GM23338 (cell line): ENCODE measurements at regions not wholly inside any gene's neighbourhood (a gene's known extent, or its start where the extent isn't known, plus 50 kb on each side); places are given as distances from the start of the nearest gene placed in this dataset.

Source experiments
- ATAC-seq: fragments of 200-7000 bp; cut with Tn5 transposase; 3 replicates; pipeline ENCODE4 v1.9.1; 2020
- DNase-seq: peaks from one replicate; pipeline ENCODE4 v3.0.0-alpha.2; 2015; ENCODE audit warnings: low spot score
- H2AFZ ChIP-seq: fragments of 200-600 bp; sonication (generic); 2 replicates; pipeline ENCODE4 v1.8.0; 2016; ENCODE audit warnings: antibody characterized with exemption, mild to moderate bottlenecking, moderate library complexity
- H3F3A ChIP-seq: fragments of 200-600 bp; sonication (generic); replicated peaks from 2 replicates; pipeline ENCODE4 v1.8.0; 2017; ENCODE audit warnings: antibody characterized with exemption, mixed run types, low read depth
- H3K27ac ChIP-seq: fragments of 200-600 bp; sonication (generic); 2 replicates; pipeline ENCODE4 v1.6.1; 2016; ENCODE audit warnings: low read depth
- H3K27me3 ChIP-seq: fragments of 200-600 bp; sonication (generic); 2 replicates; pipeline ENCODE4 v1.8.0; 2016; ENCODE audit warnings: mild to moderate bottlenecking, mixed run types, moderate library complexity; ENCODE audit not compliant: insufficient read depth
- H3K36me3 ChIP-seq: fragments of 200-600 bp; sonication (generic); 2 replicates; pipeline ENCODE4 v1.8.0; 2016; ENCODE audit warnings: mild to moderate bottlenecking; ENCODE audit not compliant: insufficient read depth
- H3K4me1 ChIP-seq: fragments of 200-600 bp; sonication (generic); 2 replicates; pipeline ENCODE4 v1.8.0; 2016; ENCODE audit warnings: mild to moderate bottlenecking, moderate library complexity; ENCODE audit not compliant: insufficient read depth
- H3K4me2 ChIP-seq: fragments of 200-600 bp; sonication (generic); 2 replicates; pipeline ENCODE4 v1.7.1; 2017; ENCODE audit warnings: mixed run types
- H3K4me3 ChIP-seq: fragments of 200-600 bp; sonication (generic); 2 replicates; pipeline ENCODE4 v1.6.1; 2016; ENCODE audit warnings: mixed run types
- H3K79me2 ChIP-seq: fragments of 200-600 bp; sonication (generic); replicated peaks from 2 replicates; pipeline ENCODE4 v1.8.0; 2017; ENCODE audit warnings: mild to moderate bottlenecking; ENCODE audit not compliant: insufficient read depth
- H3K9me2 ChIP-seq: fragments of 200-600 bp; sonication (generic); 2 replicates; pipeline ENCODE4 v1.8.0; 2017; ENCODE audit not compliant: insufficient read depth
- H4K20me1 ChIP-seq: fragments of 200-600 bp; sonication (generic); replicated peaks from 2 replicates; pipeline ENCODE4 v1.8.0; 2017; ENCODE audit warnings: mild to moderate bottlenecking; ENCODE audit not compliant: insufficient read depth
- H3K27ac Mint-ChIP-seq: 2 replicates; pipeline ENCODE4 v1.8.0; 2020; ENCODE audit warnings: inconsistent platforms, mild to moderate bottlenecking, moderate library complexity, mixed read lengths
- H3K27me3 Mint-ChIP-seq: 3 replicates; pipeline ENCODE4 v1.8.0; 2022; ENCODE audit warnings: low read depth, mild to moderate bottlenecking, moderate library complexity, mixed read lengths, inconsistent platforms; ENCODE audit not compliant: insufficient read depth, poor library complexity
- H3K36me3 Mint-ChIP-seq: 3 replicates; pipeline ENCODE4 v1.8.0; 2021; ENCODE audit warnings: low read depth, mild to moderate bottlenecking, inconsistent platforms, moderate library complexity, mixed read lengths
- H3K4me1 Mint-ChIP-seq: 3 replicates; pipeline ENCODE4 v1.8.0; 2020; ENCODE audit warnings: mild to moderate bottlenecking, inconsistent platforms, mixed read lengths
- H3K4me3 Mint-ChIP-seq: 3 replicates; pipeline ENCODE4 v1.8.0; 2021; ENCODE audit warnings: moderate library complexity, mild to moderate bottlenecking, inconsistent platforms, mixed read lengths
- H3K9me3 Mint-ChIP-seq: 3 replicates; pipeline ENCODE4 v1.8.0; 2020; ENCODE audit warnings: moderate library complexity, mild to moderate bottlenecking, inconsistent platforms, mixed read lengths
- CREB1 ChIP-seq: fragments of 250-450 bp; sonication (Bioruptor Pico); IDR thresholded peaks from 2 replicates; pipeline ENCODE4 v1.5.0; 2020; ENCODE audit warnings: low read depth, mild to moderate bottlenecking, moderate library complexity
- CTCF ChIP-seq, 2 experiments: fragments of 200-600 bp in 1 of 2; sonication (generic) in 1 of 2; conservative IDR thresholded peaks; 2 replicates each; pipeline versions ENCODE4 v1.5.1 to v1.6.1; 2016 to 2017; ENCODE audit warnings: antibody characterized with exemption in 2 of 2, low read depth in 2 of 2, mild to moderate bottlenecking in 2 of 2, moderate library complexity in 1 of 2
- ETS1 ChIP-seq: IDR thresholded peaks from 2 replicates; pipeline ENCODE4 v1.6.1; 2016; ENCODE audit warnings: antibody characterized with exemption
- EZH2 ChIP-seq: fragments of 200-600 bp; sonication (generic); IDR thresholded peaks from one replicate; pipeline ENCODE4 v1.8.0; 2017; ENCODE audit warnings: antibody characterized with exemption, mild to moderate bottlenecking, low read depth; ENCODE audit not compliant: unreplicated experiment
- EZH2phosphoT487 ChIP-seq: fragments of 200-600 bp; sonication (generic); IDR thresholded peaks from one replicate; pipeline ENCODE4 v1.8.1; 2018; ENCODE audit warnings: antibody characterized with exemption; ENCODE audit not compliant: unreplicated experiment
- JUNB ChIP-seq: IDR thresholded peaks from one replicate; pipeline ENCODE4 v1.6.1; 2016; ENCODE audit warnings: antibody characterized with exemption; ENCODE audit not compliant: unreplicated experiment
- NANOG ChIP-seq: IDR thresholded peaks from 2 replicates; pipeline ENCODE4 v1.6.1; 2016; ENCODE audit warnings: antibody characterized with exemption, borderline replicate concordance
- POLR2AphosphoS5 ChIP-seq: IDR thresholded peaks from 2 replicates; pipeline ENCODE4 v1.6.1; 2016; ENCODE audit warnings: antibody characterized with exemption, low read depth
- STAT1 ChIP-seq: IDR thresholded peaks from one replicate; pipeline ENCODE4 v1.6.1; 2016; ENCODE audit warnings: antibody characterized with exemption; ENCODE audit not compliant: unreplicated experiment
- ZNF331 ChIP-seq: fragments of 250-450 bp; sonication (Bioruptor Pico); IDR thresholded peaks from 2 replicates; pipeline ENCODE4 v1.5.0; 2020; ENCODE audit warnings: low read depth, mild to moderate bottlenecking, moderate library complexity
- TF ChIP-seq, protein P1 (sequence below): IDR thresholded peaks from one replicate; pipeline ENCODE4 v1.6.1; 2018; ENCODE audit warnings: antibody characterized with exemption; ENCODE audit not compliant: unreplicated experiment
- TF ChIP-seq, protein P2 (sequence below): fragments of 250-450 bp; sonication (Bioruptor Pico); IDR thresholded peaks from 2 replicates; pipeline ENCODE4 v1.5.0; 2020; ENCODE audit warnings: mild to moderate bottlenecking, moderate library complexity

DNA sequence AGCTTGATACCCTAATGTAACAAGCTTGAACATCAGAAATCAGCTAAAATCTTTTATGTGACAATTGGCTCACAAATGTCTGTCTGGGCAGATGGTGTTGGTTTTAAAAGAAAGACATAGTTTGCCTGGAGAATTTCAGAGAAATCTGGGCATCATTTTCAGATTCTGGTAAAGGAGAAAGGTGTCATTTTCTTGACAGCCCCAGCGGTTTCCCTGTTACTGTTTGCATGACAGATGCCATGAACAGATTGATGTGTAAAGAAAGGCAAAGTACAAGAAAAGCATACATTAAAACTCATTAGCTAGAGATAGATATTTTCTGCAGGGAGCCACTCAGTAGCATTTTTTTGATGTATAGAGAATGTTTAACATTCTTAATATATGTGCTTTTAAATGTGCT, 987.9 kb downstream of the OLFM4 start:
- Histone ChIP-seq H2AFZ (no peak overlapping the region), H3K9me2 (no peaks in the 10 kb centered on the region; the same call in 1 of the 2 replicates), H3K79me2 (no peaks in the 10 kb centered on the region), H3K27me3 (no peaks in the 10 kb centered on the region), H3K36me3 (no peaks in the 10 kb centered on the region), H3F3A (no peaks in the 10 kb centered on the region), H3K4me2 (no peak overlapping the region), H3K27ac (no peak overlapping the region), H3K4me3 (no peak overlapping the region), H3K4me1 (no peaks in the 10 kb centered on the region), H4K20me1 (no peaks in the 10 kb centered on the region)
- Mint-ChIP-seq H3K4me1 (no peaks in the 10 kb centered on the region), H3K4me3 (no peak overlapping the region), H3K27ac (no peak overlapping the region), H3K27me3 (peaks cover 2% of the 10 kb centered on the region), H3K9me3 (no peaks in the 10 kb centered on the region), H3K36me3 (no peaks in the 10 kb centered on the region)
- no peak for TF ChIP-seq STAT1
- TF ChIP-seq ZNF331 (CRISPR knock-in tag) = no peak
- TF ChIP-seq JUNB = no peak
- no peak for TF ChIP-seq NANOG
- TF ChIP-seq, protein P1, sequence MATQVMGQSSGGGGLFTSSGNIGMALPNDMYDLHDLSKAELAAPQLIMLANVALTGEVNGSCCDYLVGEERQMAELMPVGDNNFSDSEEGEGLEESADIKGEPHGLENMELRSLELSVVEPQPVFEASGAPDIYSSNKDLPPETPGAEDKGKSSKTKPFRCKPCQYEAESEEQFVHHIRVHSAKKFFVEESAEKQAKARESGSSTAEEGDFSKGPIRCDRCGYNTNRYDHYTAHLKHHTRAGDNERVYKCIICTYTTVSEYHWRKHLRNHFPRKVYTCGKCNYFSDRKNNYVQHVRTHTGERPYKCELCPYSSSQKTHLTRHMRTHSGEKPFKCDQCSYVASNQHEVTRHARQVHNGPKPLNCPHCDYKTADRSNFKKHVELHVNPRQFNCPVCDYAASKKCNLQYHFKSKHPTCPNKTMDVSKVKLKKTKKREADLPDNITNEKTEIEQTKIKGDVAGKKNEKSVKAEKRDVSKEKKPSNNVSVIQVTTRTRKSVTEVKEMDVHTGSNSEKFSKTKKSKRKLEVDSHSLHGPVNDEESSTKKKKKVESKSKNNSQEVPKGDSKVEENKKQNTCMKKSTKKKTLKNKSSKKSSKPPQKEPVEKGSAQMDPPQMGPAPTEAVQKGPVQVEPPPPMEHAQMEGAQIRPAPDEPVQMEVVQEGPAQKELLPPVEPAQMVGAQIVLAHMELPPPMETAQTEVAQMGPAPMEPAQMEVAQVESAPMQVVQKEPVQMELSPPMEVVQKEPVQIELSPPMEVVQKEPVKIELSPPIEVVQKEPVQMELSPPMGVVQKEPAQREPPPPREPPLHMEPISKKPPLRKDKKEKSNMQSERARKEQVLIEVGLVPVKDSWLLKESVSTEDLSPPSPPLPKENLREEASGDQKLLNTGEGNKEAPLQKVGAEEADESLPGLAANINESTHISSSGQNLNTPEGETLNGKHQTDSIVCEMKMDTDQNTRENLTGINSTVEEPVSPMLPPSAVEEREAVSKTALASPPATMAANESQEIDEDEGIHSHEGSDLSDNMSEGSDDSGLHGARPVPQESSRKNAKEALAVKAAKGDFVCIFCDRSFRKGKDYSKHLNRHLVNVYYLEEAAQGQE = no peak
- TF ChIP-seq POLR2AphosphoS5 = no peak
- no peak for TF ChIP-seq EZH2phosphoT487
- TF ChIP-seq CTCF (conservative IDR thresholded peaks at IDR 0.05; ENCODE audit: low read depth in 2 of 2) = no peak
- TF ChIP-seq ETS1 = no peak
- no peak for TF ChIP-seq EZH2
- TF ChIP-seq, protein P2, sequence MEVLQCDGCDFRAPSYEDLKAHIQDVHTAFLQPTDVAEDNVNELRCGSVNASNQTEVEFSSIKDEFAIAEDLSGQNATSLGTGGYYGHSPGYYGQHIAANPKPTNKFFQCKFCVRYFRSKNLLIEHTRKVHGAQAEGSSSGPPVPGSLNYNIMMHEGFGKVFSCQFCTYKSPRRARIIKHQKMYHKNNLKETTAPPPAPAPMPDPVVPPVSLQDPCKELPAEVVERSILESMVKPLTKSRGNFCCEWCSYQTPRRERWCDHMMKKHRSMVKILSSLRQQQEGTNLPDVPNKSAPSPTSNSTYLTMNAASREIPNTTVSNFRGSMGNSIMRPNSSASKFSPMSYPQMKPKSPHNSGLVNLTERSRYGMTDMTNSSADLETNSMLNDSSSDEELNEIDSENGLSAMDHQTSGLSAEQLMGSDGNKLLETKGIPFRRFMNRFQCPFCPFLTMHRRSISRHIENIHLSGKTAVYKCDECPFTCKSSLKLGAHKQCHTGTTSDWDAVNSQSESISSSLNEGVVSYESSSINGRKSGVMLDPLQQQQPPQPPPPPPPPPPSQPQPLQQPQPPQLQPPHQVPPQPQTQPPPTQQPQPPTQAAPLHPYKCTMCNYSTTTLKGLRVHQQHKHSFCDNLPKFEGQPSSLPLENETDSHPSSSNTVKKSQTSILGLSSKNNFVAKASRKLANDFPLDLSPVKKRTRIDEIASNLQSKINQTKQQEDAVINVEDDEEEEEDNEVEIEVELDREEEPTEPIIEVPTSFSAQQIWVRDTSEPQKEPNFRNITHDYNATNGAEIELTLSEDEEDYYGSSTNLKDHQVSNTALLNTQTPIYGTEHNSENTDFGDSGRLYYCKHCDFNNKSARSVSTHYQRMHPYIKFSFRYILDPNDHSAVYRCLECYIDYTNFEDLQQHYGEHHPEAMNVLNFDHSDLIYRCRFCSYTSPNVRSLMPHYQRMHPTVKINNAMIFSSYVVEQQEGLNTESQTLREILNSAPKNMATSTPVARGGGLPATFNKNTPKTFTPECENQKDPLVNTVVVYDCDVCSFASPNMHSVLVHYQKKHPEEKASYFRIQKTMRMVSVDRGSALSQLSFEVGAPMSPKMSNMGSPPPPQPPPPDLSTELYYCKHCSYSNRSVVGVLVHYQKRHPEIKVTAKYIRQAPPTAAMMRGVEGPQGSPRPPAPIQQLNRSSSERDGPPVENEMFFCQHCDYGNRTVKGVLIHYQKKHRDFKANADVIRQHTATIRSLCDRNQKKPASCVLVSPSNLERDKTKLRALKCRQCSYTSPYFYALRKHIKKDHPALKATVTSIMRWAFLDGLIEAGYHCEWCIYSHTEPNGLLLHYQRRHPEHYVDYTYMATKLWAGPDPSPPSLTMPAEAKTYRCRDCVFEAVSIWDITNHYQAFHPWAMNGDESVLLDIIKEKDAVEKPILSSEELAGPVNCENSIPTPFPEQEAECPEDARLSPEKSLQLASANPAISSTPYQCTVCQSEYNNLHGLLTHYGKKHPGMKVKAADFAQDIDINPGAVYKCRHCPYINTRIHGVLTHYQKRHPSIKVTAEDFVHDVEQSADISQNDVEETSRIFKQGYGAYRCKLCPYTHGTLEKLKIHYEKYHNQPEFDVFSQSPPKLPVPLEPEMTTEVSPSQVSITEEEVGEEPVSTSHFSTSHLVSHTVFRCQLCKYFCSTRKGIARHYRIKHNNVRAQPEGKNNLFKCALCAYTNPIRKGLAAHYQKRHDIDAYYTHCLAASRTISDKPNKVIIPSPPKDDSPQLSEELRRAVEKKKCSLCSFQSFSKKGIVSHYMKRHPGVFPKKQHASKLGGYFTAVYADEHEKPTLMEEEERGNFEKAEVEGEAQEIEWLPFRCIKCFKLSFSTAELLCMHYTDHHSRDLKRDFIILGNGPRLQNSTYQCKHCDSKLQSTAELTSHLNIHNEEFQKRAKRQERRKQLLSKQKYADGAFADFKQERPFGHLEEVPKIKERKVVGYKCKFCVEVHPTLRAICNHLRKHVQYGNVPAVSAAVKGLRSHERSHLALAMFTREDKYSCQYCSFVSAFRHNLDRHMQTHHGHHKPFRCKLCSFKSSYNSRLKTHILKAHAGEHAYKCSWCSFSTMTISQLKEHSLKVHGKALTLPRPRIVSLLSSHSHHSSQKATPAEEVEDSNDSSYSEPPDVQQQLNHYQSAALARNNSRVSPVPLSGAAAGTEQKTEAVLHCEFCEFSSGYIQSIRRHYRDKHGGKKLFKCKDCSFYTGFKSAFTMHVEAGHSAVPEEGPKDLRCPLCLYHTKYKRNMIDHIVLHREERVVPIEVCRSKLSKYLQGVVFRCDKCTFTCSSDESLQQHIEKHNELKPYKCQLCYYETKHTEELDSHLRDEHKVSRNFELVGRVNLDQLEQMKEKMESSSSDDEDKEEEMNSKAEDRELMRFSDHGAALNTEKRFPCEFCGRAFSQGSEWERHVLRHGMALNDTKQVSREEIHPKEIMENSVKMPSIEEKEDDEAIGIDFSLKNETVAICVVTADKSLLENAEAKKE (CRISPR knock-in tag) = no peak
- no peak for TF ChIP-seq CREB1 (CRISPR knock-in tag)
- ATAC-seq (no peak), DNase-seq (no peak)
